Nephron (organoid): ENCODE measurements at regions not wholly inside any gene's neighbourhood (a gene's known extent, or its start where the extent isn't known, plus 50 kb on each side); places are given as distances from the start of the nearest gene placed in this dataset.

ENCODE experiments used
- H3K27ac Mint-ChIP-seq, 3 experiments: 2 replicates each; pipeline ENCODE4 v1.8.0; 2020; ENCODE audit warnings: mixed read lengths in 3 of 3, mild to moderate bottlenecking in 2 of 3, moderate library complexity in 1 of 3
- H3K27me3 Mint-ChIP-seq: 2 replicates; pipeline ENCODE4 v1.8.0; 2021; ENCODE audit warnings: low read depth, mild to moderate bottlenecking, moderate library complexity, mixed read lengths
- H3K36me3 Mint-ChIP-seq: 2 replicates; pipeline ENCODE4 v1.8.0; 2020; ENCODE audit warnings: low read depth, mixed read lengths
- H3K4me1 Mint-ChIP-seq: 2 replicates; pipeline ENCODE4 v1.8.0; 2020; ENCODE audit warnings: mixed read lengths
- H3K4me3 Mint-ChIP-seq, 3 experiments: 2 replicates each; pipeline ENCODE4 v1.8.0; 2020; ENCODE audit warnings: mild to moderate bottlenecking in 3 of 3, mixed read lengths in 3 of 3, moderate library complexity in 2 of 3
- H3K9me3 Mint-ChIP-seq: 2 replicates; pipeline ENCODE4 v1.8.0; 2020; ENCODE audit warnings: mixed read lengths
- TF ChIP-seq, protein P1 (sequence below), 3 experiments: fragments of 200-600 bp; sonication (generic); IDR thresholded peaks; one replicate each; pipeline ENCODE4 v1.5.0; 2021; ENCODE audit warnings: antibody characterized with exemption in 3 of 3; ENCODE audit not compliant: unreplicated experiment in 3 of 3

DNA sequence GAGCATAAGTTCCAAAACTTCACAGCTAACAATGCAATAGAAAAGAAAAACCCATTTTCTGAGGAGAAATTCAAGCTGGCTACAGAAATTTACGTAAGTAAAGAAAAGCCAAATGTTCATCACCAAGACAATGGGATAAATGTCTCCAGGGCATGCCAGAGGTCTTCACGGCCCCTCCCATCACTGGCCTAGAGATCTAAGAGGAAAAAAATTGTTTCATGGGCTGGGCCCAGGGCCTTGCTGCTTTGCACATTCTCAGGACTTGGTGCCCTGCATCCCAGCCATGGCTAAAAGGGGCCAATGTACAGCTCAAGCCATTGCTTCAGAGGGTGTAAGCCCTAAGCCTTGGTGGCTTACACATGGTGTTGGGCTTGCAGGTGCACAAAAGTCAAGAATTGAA, 443.6 kb downstream of the ELAVL2 start:
- Mint-ChIP-seq H3K36me3 (no peaks in the 10 kb centered on the region), H3K27me3 (no peaks in the 10 kb centered on the region), H3K27ac (no peak overlapping the region), H3K9me3 (no peaks in the 10 kb centered on the region), H3K4me1 (no peaks in the 10 kb centered on the region), H3K4me3 (no peak overlapping the region)
- TF ChIP-seq, protein P1, sequence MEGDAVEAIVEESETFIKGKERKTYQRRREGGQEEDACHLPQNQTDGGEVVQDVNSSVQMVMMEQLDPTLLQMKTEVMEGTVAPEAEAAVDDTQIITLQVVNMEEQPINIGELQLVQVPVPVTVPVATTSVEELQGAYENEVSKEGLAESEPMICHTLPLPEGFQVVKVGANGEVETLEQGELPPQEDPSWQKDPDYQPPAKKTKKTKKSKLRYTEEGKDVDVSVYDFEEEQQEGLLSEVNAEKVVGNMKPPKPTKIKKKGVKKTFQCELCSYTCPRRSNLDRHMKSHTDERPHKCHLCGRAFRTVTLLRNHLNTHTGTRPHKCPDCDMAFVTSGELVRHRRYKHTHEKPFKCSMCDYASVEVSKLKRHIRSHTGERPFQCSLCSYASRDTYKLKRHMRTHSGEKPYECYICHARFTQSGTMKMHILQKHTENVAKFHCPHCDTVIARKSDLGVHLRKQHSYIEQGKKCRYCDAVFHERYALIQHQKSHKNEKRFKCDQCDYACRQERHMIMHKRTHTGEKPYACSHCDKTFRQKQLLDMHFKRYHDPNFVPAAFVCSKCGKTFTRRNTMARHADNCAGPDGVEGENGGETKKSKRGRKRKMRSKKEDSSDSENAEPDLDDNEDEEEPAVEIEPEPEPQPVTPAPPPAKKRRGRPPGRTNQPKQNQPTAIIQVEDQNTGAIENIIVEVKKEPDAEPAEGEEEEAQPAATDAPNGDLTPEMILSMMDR (IDR thresholded peaks at IDR 0.05; ENCODE audit: unreplicated experiment in 3 of 3) = no peak

DNA sequence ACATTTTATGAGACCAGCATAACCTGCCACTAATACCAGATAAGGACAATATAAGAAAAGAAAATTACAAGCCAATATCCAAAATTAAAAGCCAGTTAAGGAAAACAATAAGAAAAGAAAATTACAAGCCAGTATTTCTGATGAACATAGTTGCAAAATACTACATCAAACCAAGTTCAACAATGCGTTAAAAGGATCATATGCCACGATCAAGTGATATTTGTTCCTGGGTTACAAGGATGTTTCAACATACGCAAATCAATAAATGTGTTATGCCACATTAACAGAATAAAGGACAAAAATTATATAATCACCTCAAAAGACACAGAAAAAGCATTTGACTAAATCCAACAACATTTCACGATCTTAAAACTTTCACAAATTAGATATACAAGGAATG, 431.9 kb downstream of the ELAVL2 start:
- TF ChIP-seq, protein P1 (IDR thresholded peaks at IDR 0.05; ENCODE audit: unreplicated experiment in 3 of 3) = no peak
- H3K36me3 Mint-ChIP-seq = no peaks in the 10 kb centered on the region
- no peaks in the 10 kb centered on the region for H3K4me1 Mint-ChIP-seq
- H3K27ac Mint-ChIP-seq = no peak overlapping the region
- H3K4me3 Mint-ChIP-seq = no peak overlapping the region
- no peaks in the 10 kb centered on the region for H3K27me3 Mint-ChIP-seq
- peaks cover 19% of the 10 kb centered on the region for H3K9me3 Mint-ChIP-seq

DNA sequence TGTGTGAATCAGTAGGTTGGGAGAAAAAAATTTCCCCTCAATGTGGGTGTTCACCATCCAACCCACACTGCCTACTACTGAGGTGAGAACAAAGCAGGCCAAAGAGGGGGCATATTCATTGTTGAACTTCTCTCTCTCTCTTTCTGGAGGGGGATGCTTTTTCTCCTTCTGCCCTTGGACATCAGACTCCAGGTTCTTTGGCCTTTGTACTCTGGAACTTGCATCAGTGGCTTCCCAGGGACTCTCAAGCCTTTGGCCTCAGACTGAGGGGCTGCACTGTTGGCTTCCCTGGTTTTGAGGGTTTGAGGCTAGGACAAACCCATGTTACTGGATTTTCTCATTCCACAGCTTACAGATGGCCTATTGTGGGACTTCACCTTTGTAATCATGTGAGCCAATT, 417.2 kb downstream of the ELAVL2 start:
- H3K36me3 Mint-ChIP-seq = no peaks in the 10 kb centered on the region
- no peaks in the 10 kb centered on the region for H3K27me3 Mint-ChIP-seq
- no peak overlapping the region for H3K27ac Mint-ChIP-seq
- H3K9me3 Mint-ChIP-seq = no peaks in the 10 kb centered on the region
- H3K4me1 Mint-ChIP-seq = peaks cover 7% of the 10 kb centered on the region
- TF ChIP-seq, protein P1 (IDR thresholded peaks at IDR 0.05; ENCODE audit: unreplicated experiment in 3 of 3) = no peak
- H3K4me3 Mint-ChIP-seq = no peak overlapping the region

DNA sequence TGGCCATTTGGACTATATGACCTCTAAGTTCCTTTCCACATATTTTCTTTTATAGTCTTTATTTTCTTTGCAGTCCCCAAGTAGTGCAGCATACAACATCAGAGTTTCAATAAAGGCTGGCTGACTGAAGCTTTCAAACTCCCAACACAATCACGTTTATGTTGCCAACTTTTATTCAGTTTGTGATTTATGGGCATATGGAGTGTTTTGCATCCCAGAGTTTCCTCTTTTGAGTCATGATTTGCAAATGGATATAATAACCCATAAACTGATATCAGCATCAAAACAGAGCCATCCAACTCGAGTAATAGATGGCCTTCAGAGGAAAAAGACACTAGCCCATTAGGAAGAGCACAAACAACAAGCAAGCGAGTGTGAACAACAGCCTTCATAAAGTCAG, 414.0 kb downstream of the ELAVL2 start:
- H3K9me3 Mint-ChIP-seq = no peaks in the 10 kb centered on the region
- TF ChIP-seq, protein P1 (IDR thresholded peaks at IDR 0.05; ENCODE audit: unreplicated experiment in 3 of 3) = no peak
- no peaks in the 10 kb centered on the region for H3K27me3 Mint-ChIP-seq
- H3K4me1 Mint-ChIP-seq = peaks cover 8% of the 10 kb centered on the region
- H3K36me3 Mint-ChIP-seq = no peaks in the 10 kb centered on the region
- no peak overlapping the region for H3K27ac Mint-ChIP-seq
- H3K4me3 Mint-ChIP-seq = no peak overlapping the region

DNA sequence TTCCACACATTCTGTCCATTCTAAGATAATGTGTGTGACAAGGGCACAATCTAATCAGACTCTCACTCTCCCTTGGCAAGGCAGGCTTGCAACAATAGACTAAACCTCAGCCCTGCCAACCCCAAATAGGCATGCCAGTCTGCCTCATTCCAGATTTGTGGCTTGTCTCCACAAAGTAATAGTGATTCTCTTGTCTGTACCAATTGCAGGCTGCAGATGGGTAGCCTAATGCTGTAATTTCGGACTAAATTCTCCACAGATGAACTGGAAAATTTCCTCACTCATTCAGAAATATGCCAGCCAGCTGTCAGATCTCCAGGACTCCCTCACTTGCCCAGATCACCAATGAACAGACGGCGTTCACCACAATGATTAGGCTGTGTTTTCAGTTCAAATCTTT, 413.6 kb downstream of the ELAVL2 start:
- Mint-ChIP-seq H3K4me1 (peaks cover 8% of the 10 kb centered on the region), H3K36me3 (no peaks in the 10 kb centered on the region), H3K9me3 (no peaks in the 10 kb centered on the region), H3K27me3 (no peaks in the 10 kb centered on the region), H3K4me3 (no peak overlapping the region), H3K27ac (no peak overlapping the region)
- TF ChIP-seq, protein P1 (IDR thresholded peaks at IDR 0.05; ENCODE audit: unreplicated experiment in 3 of 3) = no peak

DNA sequence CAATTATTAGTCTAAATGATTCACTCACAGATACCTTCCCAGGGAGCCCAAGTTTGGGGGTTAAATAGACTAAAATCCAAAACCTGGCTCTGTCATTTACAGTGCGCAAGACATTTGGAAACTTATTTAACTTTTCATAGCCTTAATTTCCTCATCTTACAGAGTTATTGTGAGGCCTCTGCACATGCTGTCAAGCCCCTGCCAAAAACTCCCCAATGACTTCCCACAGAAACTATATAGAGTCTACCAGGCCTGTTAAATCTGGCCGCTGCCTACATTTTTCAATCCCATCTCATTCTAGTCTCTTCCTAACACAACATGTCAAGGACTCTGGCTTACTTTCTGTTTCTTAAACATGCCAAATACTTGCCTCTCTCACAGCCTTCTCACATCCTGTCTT, 412.5 kb downstream of the ELAVL2 start:
- H3K27me3 Mint-ChIP-seq = no peaks in the 10 kb centered on the region
- H3K36me3 Mint-ChIP-seq = no peaks in the 10 kb centered on the region
- TF ChIP-seq, protein P1 (IDR thresholded peaks at IDR 0.05; ENCODE audit: unreplicated experiment in 3 of 3) = no peak
- no peak overlapping the region for H3K27ac Mint-ChIP-seq
- peaks cover 8% of the 10 kb centered on the region for H3K4me1 Mint-ChIP-seq
- H3K9me3 Mint-ChIP-seq = no peaks in the 10 kb centered on the region
- no peak overlapping the region for H3K4me3 Mint-ChIP-seq
